Hepatocyte (in vitro differentiated cells): ENCODE measurements at regions not wholly inside any gene's neighbourhood (a gene's known extent, or its start where the extent isn't known, plus 50 kb on each side); places are given as distances from the start of the nearest gene placed in this dataset.

Experiments
- DNase-seq: peaks from one replicate; pipeline ENCODE4 v3.0.0-alpha.2; 2016; ENCODE audit warnings: low spot score
- H2AFZ ChIP-seq: fragments of 200-600 bp; sonication (generic); 2 replicates; pipeline ENCODE4 v1.6.0; 2016; ENCODE audit warnings: antibody characterized with exemption, mild to moderate bottlenecking
- H3K27ac ChIP-seq: fragments of 200-600 bp; sonication (generic); 2 replicates; pipeline ENCODE4 v1.5.1; 2016; ENCODE audit warnings: mild to moderate bottlenecking
- H3K27me3 ChIP-seq: fragments of 200-600 bp; sonication (generic); 2 replicates; pipeline ENCODE4 v1.6.1; 2016
- H3K36me3 ChIP-seq: fragments of 200-600 bp; sonication (generic); replicated peaks from 2 replicates; pipeline ENCODE4 v1.5.1; 2016; ENCODE audit warnings: low read depth; ENCODE audit not compliant: insufficient read depth
- H3K4me1 ChIP-seq: fragments of 200-600 bp; sonication (generic); 2 replicates; pipeline ENCODE4 v1.5.1; 2016; ENCODE audit warnings: mild to moderate bottlenecking, moderate library complexity; ENCODE audit not compliant: insufficient read depth
- H3K4me2 ChIP-seq: fragments of 200-600 bp; sonication (generic); 2 replicates; pipeline ENCODE4 v1.6.0; 2016
- H3K4me3 ChIP-seq: fragments of 200-600 bp; sonication (generic); 2 replicates; pipeline ENCODE4 v1.5.1; 2016; ENCODE audit warnings: mild to moderate bottlenecking
- H3K79me2 ChIP-seq: fragments of 200-600 bp; sonication (generic); 2 replicates; pipeline ENCODE4 v1.6.0; 2017; ENCODE audit warnings: mild to moderate bottlenecking
- H3K9me2 ChIP-seq: fragments of 200-600 bp; sonication (generic); replicated peaks from 2 replicates; pipeline ENCODE4 v1.6.0; 2017; ENCODE audit warnings: mild to moderate bottlenecking; ENCODE audit not compliant: insufficient read depth
- H3K9me3 ChIP-seq: fragments of 200-600 bp; sonication (generic); 2 replicates; pipeline ENCODE4 v1.5.1; 2016; ENCODE audit warnings: low read depth, mild to moderate bottlenecking
- H4K20me1 ChIP-seq: fragments of 200-600 bp; sonication (generic); 2 replicates; pipeline ENCODE4 v1.6.0; 2016; ENCODE audit warnings: mild to moderate bottlenecking; ENCODE audit not compliant: insufficient read depth, poor library complexity, severe bottlenecking
- EZH2 ChIP-seq: fragments of 200-600 bp; sonication (generic); IDR thresholded peaks from 2 replicates; pipeline ENCODE4 v1.6.1; 2016; ENCODE audit warnings: antibody characterized with exemption, mild to moderate bottlenecking, borderline replicate concordance
- EZH2phosphoT487 ChIP-seq: fragments of 200-600 bp; sonication (generic); IDR thresholded peaks from one replicate; pipeline ENCODE4 v1.6.1; 2018; ENCODE audit warnings: antibody characterized with exemption, mild to moderate bottlenecking, low read depth, moderate library complexity; ENCODE audit not compliant: unreplicated experiment, severe bottlenecking
- WGBS: methylation state at CpG from one replicate; pipeline ENCODE4 v1.1.6; 2016; ENCODE audit warnings: low lambda C conversion rate; ENCODE audit errors: missing lambda C conversion rate; 5-methylcytosine and 5-hydroxymethylcytosine counted together
- TF ChIP-seq, protein P1 (sequence below): fragments of 200-600 bp; sonication (generic); IDR thresholded peaks from 2 replicates; pipeline ENCODE4 v1.5.1; 2016; ENCODE audit warnings: antibody characterized with exemption, mild to moderate bottlenecking; ENCODE audit not compliant: poor library complexity

DNA sequence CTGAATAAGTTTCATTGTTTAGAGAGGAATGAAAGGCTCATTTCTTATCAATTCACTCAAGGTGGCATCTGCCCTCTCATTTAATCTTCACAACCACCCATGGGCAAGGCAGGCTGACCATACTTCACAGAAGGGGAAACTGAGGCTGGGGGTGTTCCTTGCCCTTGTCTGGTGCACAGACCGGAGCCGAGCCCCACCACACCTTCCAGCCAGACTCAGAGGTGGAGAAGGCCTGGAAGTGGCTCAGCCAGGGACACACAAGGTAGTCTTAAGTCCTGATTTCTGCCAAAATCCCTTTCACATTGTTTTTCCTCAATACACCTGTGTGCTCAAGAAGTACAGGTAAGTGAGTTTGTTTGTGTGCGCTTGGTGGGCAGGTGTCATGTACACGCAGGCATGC, 111.9 kb upstream of the TEX51 start:
- Histone ChIP-seq H3K4me1 (no peaks in the 10 kb centered on the region), H3K27me3 (no peaks in the 10 kb centered on the region), H2AFZ (no peak overlapping the region), H3K79me2 (no peaks in the 10 kb centered on the region), H3K9me2 (no peaks in the 10 kb centered on the region), H3K27ac (no peak overlapping the region), H3K4me2 (no peak overlapping the region), H4K20me1 (no peaks in the 10 kb centered on the region), H3K4me3 (no peak overlapping the region), H3K9me3 (no peaks in the 10 kb centered on the region), H3K36me3 (no peaks in the 10 kb centered on the region)
- 97% methylated on average over 4 of the region's 4 CpGs for WGBS
- no peak for DNase-seq
- no peak for TF ChIP-seq EZH2phosphoT487
- TF ChIP-seq EZH2, result no peak
- TF ChIP-seq, protein P1, sequence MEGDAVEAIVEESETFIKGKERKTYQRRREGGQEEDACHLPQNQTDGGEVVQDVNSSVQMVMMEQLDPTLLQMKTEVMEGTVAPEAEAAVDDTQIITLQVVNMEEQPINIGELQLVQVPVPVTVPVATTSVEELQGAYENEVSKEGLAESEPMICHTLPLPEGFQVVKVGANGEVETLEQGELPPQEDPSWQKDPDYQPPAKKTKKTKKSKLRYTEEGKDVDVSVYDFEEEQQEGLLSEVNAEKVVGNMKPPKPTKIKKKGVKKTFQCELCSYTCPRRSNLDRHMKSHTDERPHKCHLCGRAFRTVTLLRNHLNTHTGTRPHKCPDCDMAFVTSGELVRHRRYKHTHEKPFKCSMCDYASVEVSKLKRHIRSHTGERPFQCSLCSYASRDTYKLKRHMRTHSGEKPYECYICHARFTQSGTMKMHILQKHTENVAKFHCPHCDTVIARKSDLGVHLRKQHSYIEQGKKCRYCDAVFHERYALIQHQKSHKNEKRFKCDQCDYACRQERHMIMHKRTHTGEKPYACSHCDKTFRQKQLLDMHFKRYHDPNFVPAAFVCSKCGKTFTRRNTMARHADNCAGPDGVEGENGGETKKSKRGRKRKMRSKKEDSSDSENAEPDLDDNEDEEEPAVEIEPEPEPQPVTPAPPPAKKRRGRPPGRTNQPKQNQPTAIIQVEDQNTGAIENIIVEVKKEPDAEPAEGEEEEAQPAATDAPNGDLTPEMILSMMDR, result no peak

DNA sequence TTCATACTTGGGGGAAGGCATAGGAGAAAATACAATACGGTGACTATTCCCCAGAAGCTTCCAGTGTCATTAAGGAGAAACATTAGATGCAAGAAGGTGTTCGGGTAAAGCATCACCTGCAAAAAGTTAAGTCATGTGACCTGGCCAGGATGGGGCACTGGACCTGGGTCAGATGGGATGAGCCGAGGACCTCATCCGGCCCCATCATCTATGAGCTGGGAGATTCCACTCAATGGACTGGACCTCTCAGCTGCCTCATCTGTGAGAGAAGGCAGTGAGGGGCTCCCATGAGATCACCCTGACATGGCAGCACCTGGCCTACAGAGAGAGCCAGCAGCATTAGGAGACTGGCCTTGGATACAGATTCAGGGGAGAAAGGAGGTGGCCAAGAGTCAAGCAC, 111.4 kb upstream of the TEX51 start:
- no peak overlapping the region for H3K4me3 ChIP-seq
- 98% methylated on average over 4 of the region's 4 CpGs for WGBS
- no peaks in the 10 kb centered on the region for H4K20me1 ChIP-seq
- no peak overlapping the region for H3K4me2 ChIP-seq
- H3K27me3 ChIP-seq, result no peaks in the 10 kb centered on the region
- no peaks in the 10 kb centered on the region for H3K9me2 ChIP-seq
- no peaks in the 10 kb centered on the region for H3K79me2 ChIP-seq
- no peaks in the 10 kb centered on the region for H3K9me3 ChIP-seq
- no peaks in the 10 kb centered on the region for H3K4me1 ChIP-seq
- no peak overlapping the region for H2AFZ ChIP-seq
- H3K36me3 ChIP-seq, result no peaks in the 10 kb centered on the region
- TF ChIP-seq EZH2 (no peak), EZH2phosphoT487 (no peak)
- TF ChIP-seq, protein P1, result no peak
- H3K27ac ChIP-seq, result no peak overlapping the region
- DNase-seq, result no peak

DNA sequence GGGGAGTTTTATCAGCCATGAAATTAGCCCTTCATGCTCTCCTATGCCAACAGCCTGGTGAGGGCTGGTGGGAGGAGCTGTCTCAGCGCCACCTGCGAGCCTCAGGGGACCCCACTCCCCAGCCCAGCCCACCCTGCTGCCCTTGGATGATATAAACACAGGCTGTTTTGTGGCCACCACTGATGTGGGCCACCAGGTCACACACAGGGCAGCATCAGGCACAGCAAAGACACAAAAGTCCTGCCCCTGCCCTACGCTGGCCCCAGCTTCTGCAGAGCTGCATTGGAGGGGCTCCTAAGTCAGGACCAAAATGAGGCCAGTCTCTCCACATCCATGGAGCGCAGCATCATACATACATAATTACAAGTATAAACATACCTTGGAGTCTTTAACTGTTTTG, 110.6 kb upstream of the TEX51 start:
- no peak overlapping the region for H3K4me3 ChIP-seq
- no peaks in the 10 kb centered on the region for H3K4me1 ChIP-seq
- H3K9me3 ChIP-seq, result no peaks in the 10 kb centered on the region
- no peak overlapping the region for H2AFZ ChIP-seq
- H4K20me1 ChIP-seq, result no peaks in the 10 kb centered on the region
- 87% methylated on average over 4 of the region's 4 CpGs for WGBS
- no peak for TF ChIP-seq EZH2
- TF ChIP-seq, protein P1, result no peak
- TF ChIP-seq EZH2phosphoT487, result no peak
- no peaks in the 10 kb centered on the region for H3K79me2 ChIP-seq
- no peak overlapping the region for H3K4me2 ChIP-seq
- no peaks in the 10 kb centered on the region for H3K9me2 ChIP-seq
- no peaks in the 10 kb centered on the region for H3K36me3 ChIP-seq
- DNase-seq, result no peak
- H3K27me3 ChIP-seq, result peaks cover 2% of the 10 kb centered on the region
- no peak overlapping the region for H3K27ac ChIP-seq

DNA sequence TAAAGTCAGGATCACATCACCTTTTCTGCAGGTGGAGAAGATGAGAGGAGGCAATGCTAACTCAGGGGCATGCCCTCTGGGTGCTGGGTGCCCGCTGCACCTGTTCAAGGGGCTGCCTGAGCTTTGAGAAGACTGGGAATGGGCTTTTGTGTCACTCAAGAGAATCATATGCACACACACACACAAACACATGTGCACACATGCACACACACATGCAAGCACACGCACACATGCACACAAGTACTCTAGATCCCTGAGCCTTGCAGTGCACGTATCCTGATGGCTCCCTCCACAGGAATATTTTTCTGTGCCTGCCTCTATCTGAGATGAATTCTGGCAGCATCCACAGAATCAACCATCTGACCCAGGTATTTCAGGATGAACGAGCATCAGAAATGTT, 110.0 kb upstream of the TEX51 start:
- Histone ChIP-seq H3K27me3 (peaks cover 8% of the 10 kb centered on the region), H2AFZ (no peak overlapping the region), H3K4me2 (no peak overlapping the region), H4K20me1 (no peaks in the 10 kb centered on the region), H3K4me3 (no peak overlapping the region), H3K9me3 (no peaks in the 10 kb centered on the region), H3K79me2 (no peaks in the 10 kb centered on the region), H3K4me1 (no peaks in the 10 kb centered on the region), H3K27ac (no peak overlapping the region), H3K9me2 (no peaks in the 10 kb centered on the region), H3K36me3 (no peaks in the 10 kb centered on the region)
- no peak for TF ChIP-seq EZH2
- no peak for TF ChIP-seq EZH2phosphoT487
- TF ChIP-seq, protein P1, result no peak
- 79% methylated on average over 4 of the region's 4 CpGs for WGBS
- DNase-seq, result no peak
